GM18507 (cell line): ENCODE measurements at regions not wholly inside any gene's neighbourhood (a gene's known extent, or its start where the extent isn't known, plus 50 kb on each side); places are given as distances from the start of the nearest gene placed in this dataset.
A peak's percentile ranks its signal among the peaks of the same experiment; 100 is the strongest.

ENCODE experiments used
- DNase-seq: peaks from one replicate; pipeline ENCODE4 v3.0.0; 2011; ENCODE audit warnings: low read depth; ENCODE audit not compliant: insufficient read length; ENCODE audit errors: extremely low spot score
- FAIRE-seq: peaks from 2 replicates; lab custom pipeline; 2011; peaks lifted over from hg19 to GRCh38; lab: Jason Lieb, UNC

DNA sequence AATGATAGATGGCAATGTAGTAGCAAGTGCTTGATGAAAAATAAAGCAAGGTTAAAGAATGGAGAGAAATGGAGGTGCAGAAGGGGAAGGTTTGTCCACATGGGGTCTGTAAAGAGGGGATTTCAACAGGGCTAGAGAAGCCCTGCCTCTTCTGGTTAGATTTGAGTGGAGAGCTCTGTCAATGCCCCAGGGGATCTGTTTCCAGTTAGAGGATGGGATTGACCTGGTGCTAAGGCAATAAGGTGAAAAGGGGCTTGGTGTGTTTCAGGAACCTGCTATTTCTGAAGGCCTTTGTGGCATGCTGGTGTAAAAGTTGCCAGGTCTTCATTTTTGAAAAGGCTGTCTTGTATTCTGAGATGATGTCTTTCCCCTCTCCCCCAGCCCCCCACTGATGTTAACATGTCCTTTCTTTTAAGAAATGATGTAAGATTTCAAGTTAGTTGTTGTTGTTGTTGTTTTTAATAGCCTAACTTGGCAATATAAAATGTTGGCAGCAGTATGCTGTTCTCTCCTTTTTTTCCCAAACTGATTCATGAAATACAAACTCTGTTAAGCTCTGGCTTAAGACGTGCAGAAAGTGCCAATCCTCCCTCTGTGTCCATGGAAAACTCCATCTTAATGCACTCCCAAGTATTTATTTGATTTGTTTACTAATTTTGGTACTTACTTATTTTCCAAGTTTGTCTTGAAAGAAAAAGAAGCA, 370.3 kb upstream of the ADGRL2 start:
- no peak for FAIRE-seq

DNA sequence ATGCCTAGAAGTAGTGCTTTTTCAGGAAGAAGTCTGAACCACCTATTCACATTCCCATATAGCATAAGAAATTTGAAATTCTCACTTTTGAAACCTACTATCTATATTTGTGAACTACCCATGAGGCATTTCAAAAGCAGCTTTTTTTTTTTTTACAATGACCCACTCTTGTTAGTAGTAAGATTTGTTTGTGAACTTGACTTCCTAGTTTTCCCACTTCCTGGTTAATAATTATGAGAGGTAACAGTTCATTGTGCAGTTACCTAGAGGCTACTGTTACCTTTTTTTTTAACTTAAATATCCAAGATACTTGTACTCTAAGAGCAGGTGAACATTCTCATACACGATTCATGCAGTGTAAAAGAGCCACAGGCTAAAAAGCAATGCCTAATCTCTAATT, 371.7 kb upstream of the ADGRL2 start:
- no peak for DNase-seq

More for the DNA sequence above, 370.3 kb upstream of the ADGRL2 start:
- no peak for DNase-seq

DNA sequence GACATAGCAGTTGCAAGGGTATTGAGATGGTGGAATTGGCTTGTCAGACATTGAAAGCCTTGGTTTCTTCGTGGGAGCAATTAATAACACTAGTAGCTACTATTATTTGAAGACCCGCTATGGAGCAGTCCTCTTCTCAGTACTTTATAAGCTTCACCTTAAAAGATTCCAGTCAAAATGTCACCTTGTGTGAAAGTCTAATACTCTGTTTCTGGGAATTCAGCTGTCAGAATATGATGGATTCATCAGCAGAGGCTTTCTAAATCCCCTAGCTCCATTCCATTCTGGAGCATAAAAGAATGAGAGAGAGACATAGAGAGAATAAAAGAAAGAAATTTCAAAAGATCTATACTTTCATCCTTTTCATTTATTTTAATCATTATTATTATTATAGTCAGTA, 375.9 kb upstream of the ADGRL2 start:
- DNase-seq (no peak), FAIRE-seq (no peak)

More for the DNA sequence above, 371.7 kb upstream of the ADGRL2 start:
- FAIRE-seq: peak; percentile 72

DNA sequence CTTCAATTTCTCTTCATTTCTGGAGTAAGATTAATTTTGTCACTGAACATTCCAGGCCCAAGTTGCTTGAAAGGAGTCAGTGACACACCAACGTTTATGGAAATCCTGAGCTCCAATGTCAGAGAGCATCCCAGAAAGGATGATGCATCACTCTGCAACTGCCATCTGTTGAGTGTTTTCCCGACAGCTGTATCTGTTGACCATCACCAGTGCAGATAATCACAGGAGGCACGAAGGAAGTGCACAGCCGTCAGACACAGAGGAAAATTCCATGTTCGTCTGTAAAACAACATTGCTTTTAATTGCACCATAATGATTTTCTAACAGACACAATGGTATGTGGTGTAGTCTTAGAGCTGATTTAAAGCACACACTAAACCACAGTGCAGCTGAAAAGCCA, 376.7 kb upstream of the ADGRL2 start:
- FAIRE-seq (no peak), DNase-seq (no peak)

DNA sequence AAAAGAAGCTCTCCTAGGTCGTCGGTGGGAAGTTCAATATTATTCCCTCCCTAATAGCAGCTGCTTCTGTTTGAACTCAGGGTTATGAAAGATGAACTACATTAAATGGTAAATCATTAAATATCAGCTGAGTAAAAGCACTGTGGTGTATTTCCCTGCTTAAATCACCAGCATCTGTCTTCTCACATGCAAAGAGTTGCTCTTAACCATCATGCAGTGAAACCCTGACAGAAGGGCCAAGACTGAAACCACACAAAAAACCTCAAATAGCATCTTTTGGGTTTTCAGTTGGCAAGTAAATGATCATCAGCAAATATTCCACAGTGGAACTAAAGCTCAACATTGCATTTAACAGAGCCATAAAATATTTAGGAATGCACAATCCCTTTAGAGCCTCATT, 380.0 kb upstream of the ADGRL2 start:
- DNase-seq (no peak), FAIRE-seq (peak; percentile 60)

DNA sequence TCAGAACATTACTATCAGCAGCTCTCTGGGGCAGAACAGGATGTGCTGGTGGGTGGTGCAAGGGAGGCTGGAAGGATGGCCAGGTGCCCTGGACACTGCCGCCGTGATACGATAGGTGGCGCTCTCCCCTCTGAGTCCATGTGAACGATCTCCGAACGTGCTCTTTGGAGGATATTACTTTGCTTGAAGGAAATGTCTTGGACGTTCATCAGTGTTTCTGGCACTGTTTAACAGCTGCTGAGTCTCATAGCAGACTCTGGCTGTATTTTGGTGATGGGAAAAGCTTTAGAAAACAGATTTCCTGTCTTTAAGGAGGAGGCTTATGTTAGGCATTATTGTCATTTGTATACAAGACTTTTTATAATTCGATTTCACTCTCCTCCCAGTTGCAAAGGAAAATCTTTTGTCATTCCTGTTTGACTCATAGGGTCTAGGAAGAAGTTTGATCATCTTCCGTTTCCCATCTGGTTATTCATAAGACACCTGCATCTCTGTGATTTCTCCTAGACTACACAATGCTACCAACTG, 386.2 kb upstream of the ADGRL2 start:
- FAIRE-seq (peak; percentile 69), DNase-seq (peak; percentile 36)

DNA sequence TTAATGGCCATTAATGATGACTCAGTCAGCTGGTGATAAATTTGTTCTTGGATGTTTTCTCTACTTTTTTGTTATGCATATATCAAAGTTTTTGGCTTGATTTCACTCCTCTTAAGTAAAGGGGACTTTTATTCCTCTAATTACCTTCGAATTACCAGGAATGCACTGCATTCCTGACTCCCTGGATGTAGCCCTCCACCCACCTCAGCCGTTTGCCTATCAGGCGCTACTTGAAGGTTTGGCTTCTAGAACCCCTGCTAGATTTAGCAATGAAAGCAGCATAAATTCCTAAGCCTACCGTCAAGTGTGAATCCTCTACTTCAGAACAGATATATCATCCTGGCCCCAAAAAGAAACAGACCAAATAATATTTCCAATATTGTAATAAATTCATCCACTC, 387.8 kb upstream of the ADGRL2 start:
- FAIRE-seq: no peak

DNA sequence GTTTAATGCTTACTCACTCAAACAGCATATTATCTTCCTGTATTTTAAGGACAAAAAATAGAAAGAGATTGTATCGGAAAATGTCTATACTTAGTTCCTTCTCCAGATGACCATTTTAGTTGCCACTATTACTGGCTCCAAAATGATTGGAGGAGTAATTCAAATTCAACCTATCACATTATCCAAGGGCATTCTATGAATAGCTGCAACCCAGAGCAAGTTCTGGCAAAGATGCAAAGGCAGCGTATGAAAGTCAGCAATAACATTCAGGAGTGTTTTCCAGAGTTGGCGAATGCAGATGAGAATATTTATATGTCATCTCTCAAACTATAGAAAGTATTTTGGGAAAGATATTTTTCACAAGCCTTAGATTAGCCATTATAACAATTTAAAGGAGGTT, 389.8 kb upstream of the ADGRL2 start:
- DNase-seq (no peak), FAIRE-seq (no peak)

More for the DNA sequence above, 387.8 kb upstream of the ADGRL2 start:
- DNase-seq: no peak

DNA sequence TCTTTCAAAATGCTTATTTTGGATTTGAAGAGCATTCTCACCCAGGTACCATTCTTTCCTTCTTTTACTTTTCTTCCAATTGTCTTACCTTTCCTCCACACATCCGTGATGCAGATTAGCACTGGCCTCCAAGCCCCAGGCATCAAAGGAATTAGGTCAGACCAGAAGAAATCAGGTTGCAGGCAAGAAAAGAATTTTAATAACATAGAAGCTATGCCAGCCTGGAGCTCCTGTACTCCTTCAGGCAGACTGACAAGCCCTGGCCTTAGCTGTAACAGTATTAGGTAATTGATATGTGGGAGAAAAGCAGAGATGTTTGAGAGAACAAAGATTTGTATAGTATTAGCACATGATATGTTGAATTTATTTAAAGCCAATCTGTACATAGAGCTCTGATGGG, 390.4 kb upstream of the ADGRL2 start:
- FAIRE-seq: no peak

DNA sequence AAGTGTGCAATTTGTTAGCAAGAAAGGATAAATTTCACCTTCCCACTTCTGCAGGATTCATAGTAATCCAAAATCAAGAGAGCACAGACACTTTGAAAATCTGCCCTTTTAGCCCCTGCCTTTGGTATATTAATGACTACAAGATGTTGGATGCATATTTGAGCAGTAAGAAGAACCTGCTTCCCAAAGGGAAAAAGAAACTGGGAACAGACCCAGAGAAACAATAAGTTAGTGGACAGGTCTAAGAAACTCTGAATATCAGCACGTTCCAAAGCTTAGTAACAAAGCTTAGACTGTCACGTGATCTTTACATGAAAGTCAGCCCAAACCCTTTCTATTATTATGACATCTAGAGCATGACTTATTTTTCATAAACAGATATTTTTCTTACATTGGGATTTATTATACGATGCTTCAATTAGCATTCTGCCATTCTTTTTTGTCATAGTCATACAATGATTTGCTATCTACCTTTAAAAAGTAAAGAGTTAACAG, 390.9 kb upstream of the ADGRL2 start:
- FAIRE-seq (no peak), DNase-seq (no peak)

More for the DNA sequence above, 390.4 kb upstream of the ADGRL2 start:
- DNase-seq: no peak

DNA sequence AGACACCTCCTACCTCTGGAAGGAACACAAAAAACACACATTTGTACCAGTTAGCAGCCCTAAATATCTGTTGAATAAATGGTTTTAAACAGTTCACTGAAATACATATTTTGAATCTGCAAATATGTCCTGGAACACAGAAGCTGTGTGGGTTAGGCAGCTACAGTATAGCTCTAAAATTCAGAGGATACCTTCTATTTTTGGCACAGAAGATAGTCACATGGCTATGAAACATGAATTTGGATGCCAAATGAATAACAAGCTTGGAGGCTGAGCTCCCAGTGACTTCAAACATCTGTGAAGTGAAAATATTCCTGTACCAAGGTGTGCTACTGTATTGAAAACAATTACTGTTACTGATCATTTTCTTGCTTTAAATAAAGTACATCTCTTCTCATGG, 391.5 kb upstream of the ADGRL2 start:
- DNase-seq (no peak), FAIRE-seq (no peak)

DNA sequence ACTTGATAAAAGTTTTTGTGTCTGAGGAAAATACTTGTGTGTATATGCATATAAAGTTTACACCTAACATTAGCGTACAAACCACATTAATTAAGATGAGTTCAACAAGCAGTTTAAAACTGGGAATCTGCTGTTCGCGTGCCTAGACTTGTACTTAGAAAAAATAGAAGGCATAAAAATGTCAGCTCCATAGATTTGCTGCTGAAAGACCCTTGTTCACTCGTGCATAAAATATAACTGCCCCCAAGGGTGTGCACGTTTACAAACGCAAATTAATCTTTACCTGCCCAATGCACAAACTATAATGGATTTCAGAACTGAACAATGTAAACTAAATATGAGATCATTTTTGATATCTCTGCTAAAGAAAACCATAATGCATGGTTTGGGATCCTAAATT, 392.3 kb upstream of the ADGRL2 start:
- FAIRE-seq (no peak), DNase-seq (no peak)

DNA sequence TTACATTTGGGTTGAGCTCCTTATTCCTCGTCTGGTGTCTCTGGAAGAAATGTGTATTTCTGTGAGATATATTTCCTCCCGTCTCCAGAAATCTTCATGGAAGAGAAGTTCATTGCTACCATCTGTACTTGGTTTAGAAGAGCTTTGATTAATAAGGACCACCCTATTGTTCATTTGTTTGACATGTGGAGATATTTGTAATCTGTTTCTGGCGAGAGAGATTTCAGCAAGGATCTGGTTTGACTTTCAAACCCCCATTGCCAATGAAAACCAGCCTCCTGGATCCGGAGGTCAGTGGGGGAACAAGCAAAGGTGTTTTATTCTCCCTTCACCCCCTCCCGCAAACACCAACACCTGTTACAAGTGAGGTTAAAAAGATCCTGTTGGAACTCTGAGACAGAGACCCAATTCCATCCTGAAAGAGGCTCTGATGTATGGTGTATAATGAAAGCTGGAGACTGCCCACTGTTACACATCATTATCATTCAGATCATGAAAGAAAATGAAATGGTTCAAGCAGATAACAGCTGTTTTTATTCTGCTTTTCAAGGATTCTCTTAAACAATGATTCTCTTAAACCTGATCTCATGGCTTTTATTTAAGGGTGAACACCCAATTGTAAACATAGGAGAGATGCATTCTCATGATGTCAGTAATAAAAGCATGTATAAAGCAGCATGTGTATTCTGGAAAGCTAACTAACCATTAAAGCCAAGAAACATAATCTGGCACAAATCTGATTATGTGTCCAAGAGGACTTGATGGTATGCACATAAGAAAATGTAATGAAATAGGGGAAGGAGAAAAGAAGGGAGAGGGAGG, 393.5 kb upstream of the ADGRL2 start:
- no peak for FAIRE-seq

DNA sequence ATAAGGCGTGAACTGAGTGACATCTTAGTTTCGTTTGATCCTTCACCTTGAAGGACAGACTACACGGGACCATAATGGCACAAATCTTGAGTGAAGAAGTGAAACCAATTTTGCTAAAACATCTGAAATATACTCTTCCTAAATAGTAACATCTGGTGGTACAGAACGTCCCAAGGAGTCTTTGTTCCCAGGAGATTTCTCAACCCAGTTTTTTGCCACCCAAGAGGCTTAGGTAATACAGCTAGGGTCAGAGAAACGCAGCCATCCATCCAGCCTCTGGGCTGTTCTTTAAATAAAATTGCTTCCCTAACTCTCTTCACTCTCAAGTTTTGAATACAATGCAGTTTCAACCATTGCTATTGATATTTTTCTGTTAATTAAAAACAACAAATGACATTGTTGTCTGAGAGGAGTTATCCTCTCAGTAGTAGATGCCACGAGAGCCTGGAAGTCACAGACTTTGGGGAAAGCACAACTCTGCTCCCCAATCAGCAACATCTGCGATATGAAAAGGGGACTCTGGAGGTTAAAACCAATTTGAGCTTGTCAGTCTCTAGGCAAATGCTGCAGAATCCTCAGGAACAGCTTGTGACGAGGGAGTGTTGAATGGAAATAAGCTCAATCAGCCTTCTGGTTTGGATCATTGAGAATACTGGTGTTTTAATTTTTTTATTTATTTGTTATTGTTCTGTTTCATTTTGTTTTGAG, 394.3 kb upstream of the ADGRL2 start:
- DNase-seq (no peak), FAIRE-seq (no peak)

More for the DNA sequence above, 393.5 kb upstream of the ADGRL2 start:
- no peak for DNase-seq

DNA sequence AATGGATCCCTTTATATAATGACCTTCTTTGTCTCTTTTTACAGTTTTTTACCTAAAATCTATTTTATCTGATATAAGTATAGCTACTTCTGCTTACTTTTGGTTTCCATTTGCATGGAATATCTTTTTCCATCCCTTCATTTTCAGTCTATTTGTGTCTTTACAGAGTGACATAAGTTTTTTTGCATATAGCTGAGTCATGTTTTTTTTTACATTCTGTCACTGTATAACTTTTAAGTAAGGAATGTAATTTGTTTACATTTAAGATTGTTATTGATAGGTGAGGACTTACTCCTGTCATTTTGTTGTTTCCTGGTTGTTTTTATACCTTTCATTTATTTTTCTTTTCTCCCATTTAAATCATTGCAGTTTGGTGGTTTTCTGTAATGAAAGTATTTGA, 402.7 kb upstream of the ADGRL2 start:
- FAIRE-seq (no peak), DNase-seq (no peak)

DNA sequence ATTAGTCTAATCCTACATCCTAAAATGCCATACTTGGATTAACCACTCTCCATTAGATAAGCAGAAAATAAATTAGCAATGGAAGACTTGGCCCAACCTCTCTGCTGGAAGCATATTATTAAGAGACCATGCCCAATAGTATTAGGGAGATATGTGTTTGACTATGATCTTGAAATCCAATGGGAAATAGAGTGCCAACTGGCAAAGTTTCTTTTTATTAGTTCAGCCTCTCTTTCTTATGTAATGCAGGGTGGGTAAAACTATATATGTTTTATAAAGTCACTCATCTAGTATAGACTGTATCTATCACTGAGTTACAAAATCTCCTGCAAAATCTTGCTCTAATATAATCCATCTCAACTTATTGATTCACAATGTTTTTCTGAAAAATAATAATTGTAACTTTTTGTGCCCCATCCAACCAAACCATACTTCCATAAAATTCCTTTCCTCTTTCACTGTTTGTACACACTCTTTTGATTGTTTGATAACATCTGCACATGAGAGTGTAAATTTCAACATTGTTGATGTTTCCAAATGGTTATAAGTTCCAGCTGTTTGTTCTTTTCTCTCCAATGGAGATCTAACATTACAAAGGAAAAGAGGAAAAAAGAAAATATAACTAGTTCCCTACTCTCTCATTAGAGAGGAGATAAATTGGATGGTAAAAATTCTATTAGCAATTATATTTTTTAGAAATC, 408.1 kb upstream of the ADGRL2 start:
- FAIRE-seq (no peak), DNase-seq (no peak)

DNA sequence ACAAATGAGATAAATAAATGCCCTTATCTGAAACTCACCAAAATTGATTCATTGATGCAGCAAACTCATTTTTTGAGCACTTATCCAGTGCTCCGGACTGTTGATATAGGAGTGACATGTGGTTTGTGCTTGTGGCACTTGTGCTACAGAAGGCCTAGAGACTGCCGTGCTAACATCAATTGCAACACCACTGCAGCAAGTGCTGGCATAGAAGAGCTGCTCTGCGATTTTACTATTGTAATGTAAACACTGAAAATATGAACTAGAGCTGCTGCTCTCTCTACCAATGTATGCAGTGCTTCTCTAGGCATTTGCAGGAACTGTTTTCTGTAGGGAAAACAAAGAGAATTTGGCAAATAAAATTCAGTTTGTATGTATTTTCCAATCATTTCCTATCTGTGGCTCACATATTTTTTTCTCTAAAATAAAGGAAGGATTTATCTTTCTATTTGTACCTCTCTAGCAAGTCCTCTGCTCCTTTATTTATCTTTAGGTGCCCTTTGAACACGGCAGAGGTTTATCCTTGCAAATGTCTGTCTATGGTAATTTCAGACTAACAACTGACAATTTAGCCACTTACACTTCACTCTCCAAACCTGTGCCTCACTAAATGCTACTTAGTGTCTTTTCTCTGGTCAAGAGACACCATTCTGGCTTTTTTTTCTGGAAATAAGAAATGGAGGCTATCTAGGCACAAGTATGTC, 409.5 kb upstream of the ADGRL2 start:
- DNase-seq (no peak), FAIRE-seq (no peak)

DNA sequence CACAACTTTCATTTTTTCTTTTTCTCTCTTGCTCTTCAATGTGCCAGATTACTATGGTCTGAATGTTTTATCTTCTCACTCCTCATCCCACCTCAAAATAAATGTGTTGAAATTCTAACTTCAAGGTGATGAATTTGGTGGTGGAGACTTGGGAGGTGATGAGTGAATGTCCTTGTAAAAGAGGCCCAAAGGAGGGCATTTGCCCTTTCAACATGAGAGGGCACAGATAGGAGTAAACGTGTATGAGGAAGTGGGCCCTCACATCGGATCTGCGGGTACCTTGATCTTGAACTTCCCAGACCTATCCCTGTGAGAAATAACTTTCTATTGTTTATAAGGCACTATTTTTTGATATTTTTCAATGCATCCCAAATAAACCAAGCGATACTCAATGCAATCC, 412.3 kb upstream of the ADGRL2 start:
- DNase-seq: no peak
- FAIRE-seq: no peak

DNA sequence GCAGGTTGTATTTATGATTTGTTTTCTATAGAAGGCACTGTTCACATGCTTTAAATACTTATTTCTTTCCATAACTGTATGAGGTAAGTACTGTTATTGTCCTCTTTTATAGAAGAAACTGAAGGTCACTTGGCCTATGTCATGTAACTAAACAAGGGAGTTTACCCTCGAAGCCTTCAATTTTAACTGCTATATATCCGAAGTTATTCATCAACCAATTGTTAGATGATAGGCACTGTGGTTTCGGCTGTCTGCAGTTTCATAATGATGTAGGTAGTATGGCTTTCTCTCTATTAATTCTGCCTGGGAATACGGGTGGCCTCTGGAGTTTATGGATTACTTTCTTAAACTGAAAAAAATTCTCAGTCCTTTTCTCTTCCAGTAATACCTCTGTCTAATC, 413.3 kb upstream of the ADGRL2 start:
- FAIRE-seq (no peak), DNase-seq (no peak)
